H1 (cell line): ENCODE measurements at regions not wholly inside any gene's neighbourhood (a gene's known extent, or its start where the extent isn't known, plus 50 kb on each side); places are given as distances from the start of the nearest gene placed in this dataset.

ENCODE experiments used
- CTCF ChIA-PET: fragments of 300-600 bp; sonication (Branson Sonifier 250); formaldehyde crosslinking; loops from one replicate; lab custom pipeline; 2021; ENCODE audit not compliant: partially characterized antibody; lab: Charles Lee
- POLR2A ChIA-PET: fragments of 300-600 bp; sonication (Branson Sonifier 250); formaldehyde crosslinking; loops from one replicate; lab custom pipeline; 2021; ENCODE audit warnings: inconsistent platforms; ENCODE audit not compliant: partially characterized antibody; lab: Charles Lee
- DNase-seq, 2 experiments: peaks; one replicate each; pipeline versions ENCODE4 v3.0.0 to v3.0.0-alpha.2; 2010 to 2022; ENCODE audit warnings: low spot score in 2 of 2, low read depth in 1 of 2, mixed read lengths in 1 of 2
- FAIRE-seq: peaks from 2 replicates; lab custom pipeline; 2011; peaks lifted over from hg19 to GRCh38; lab: Jason Lieb, UNC
- H2AFZ ChIP-seq: 2 replicates; pipeline ENCODE4 v1.8.1; 2012; ENCODE audit warnings: low read length, inconsistent platforms
- H2AK5ac ChIP-seq: 2 replicates; pipeline ENCODE4 v1.6.1; 2013; ENCODE audit warnings: low read depth, low read length
- H2BK120ac ChIP-seq: replicated peaks from 2 replicates; pipeline ENCODE3; 2013; ENCODE audit warnings: low read depth, low read length, inconsistent platforms
- H2BK12ac ChIP-seq: 2 replicates; pipeline ENCODE4 v1.6.1; 2013; ENCODE audit warnings: low read depth, low read length
- H2BK15ac ChIP-seq: 2 replicates; pipeline ENCODE4 v1.6.1; 2013; ENCODE audit warnings: low read length
- H2BK20ac ChIP-seq: 2 replicates; pipeline ENCODE4 v1.6.1; 2013; ENCODE audit warnings: low read length
- H2BK5ac ChIP-seq: 2 replicates; pipeline ENCODE4 v1.6.1; 2013; ENCODE audit warnings: low read depth, low read length
- H3K14ac ChIP-seq: 2 replicates; pipeline ENCODE4 v1.6.1; 2013; ENCODE audit warnings: inconsistent platforms; ENCODE audit not compliant: insufficient read length
- H3K18ac ChIP-seq: 2 replicates; pipeline ENCODE4 v1.6.1; 2013; ENCODE audit warnings: low read length; ENCODE audit errors: extremely low read depth
- H3K23ac ChIP-seq: 2 replicates; pipeline ENCODE4 v1.6.1; 2013; ENCODE audit warnings: inconsistent platforms; ENCODE audit not compliant: insufficient read length
- H3K23me2 ChIP-seq: 2 replicates; pipeline ENCODE4 v1.6.1; 2013; ENCODE audit warnings: low read depth, low read length
- H3K27ac ChIP-seq: 2 replicates; pipeline ENCODE4 v1.6.1; 2011; ENCODE audit warnings: low read depth, low read length, inconsistent platforms
- H3K27me3 ChIP-seq, 4 experiments: replicated peaks in 1 of 4; 1 replicate in 1 of 4; 2 replicates in 3 of 4; pipeline versions ENCODE4 v1.6.1 to v1.8.1; 2011 to 2013; ENCODE audit warnings: low read length in 3 of 4, mild to moderate bottlenecking in 3 of 4, inconsistent platforms in 2 of 4, mixed read lengths in 2 of 4, moderate library complexity in 1 of 4; ENCODE audit not compliant: control insufficient read depth in 3 of 4, insufficient read depth in 3 of 4; ENCODE audit errors: extremely low read depth in 1 of 4
- H3K36me3 ChIP-seq, 4 experiments: 2 replicates each; pipeline versions ENCODE4 v1.6.1 to v1.8.1; 2011 to 2013; ENCODE audit warnings: mild to moderate bottlenecking in 4 of 4, low read length in 3 of 4, moderate library complexity in 2 of 4, control low read depth in 1 of 4, inconsistent platforms in 1 of 4; ENCODE audit not compliant: insufficient read depth in 4 of 4, control insufficient read depth in 2 of 4
- H3K4ac ChIP-seq: replicated peaks from 2 replicates; pipeline ENCODE3; 2013; ENCODE audit warnings: low read length, low read depth, mixed read lengths, inconsistent platforms; ENCODE audit not compliant: insufficient read length
- H3K4me1 ChIP-seq, 4 experiments: replicated peaks in 1 of 4; 1 replicate in 1 of 4; 2 replicates in 3 of 4; pipeline versions ENCODE4 v1.6.1 to v1.8.1; 2011 to 2013; ENCODE audit warnings: low read length in 3 of 4, inconsistent platforms in 2 of 4, mixed read lengths in 1 of 4; ENCODE audit not compliant: insufficient read depth in 4 of 4, control insufficient read depth in 3 of 4
- H3K4me2 ChIP-seq, 2 experiments: 2 replicates each; pipeline versions ENCODE4 v1.6.1 to v1.8.1; 2011 to 2013; ENCODE audit warnings: low read depth in 2 of 2, low read length in 2 of 2, control low read depth in 1 of 2, inconsistent platforms in 1 of 2, mild to moderate bottlenecking in 1 of 2; ENCODE audit not compliant: insufficient read depth in 1 of 2
- H3K4me3 ChIP-seq, 4 experiments: fragments of 200-600, 300-600 bp in 1 of 4; sonication (generic), shearing (Covaris generic), sonication (Bioruptor Twin) in 1 of 4; 2 replicates each; pipeline versions ENCODE4 v1.5.1 to v1.8.1; 2011 to 2016; ENCODE audit warnings: low read length in 4 of 4, low read depth in 3 of 4, control low read depth in 2 of 4, inconsistent platforms in 2 of 4, mild to moderate bottlenecking in 2 of 4, mixed read lengths in 1 of 4, moderate library complexity in 1 of 4; ENCODE audit not compliant: insufficient read depth in 2 of 4; ENCODE audit errors: extremely low read depth in 1 of 4
- H3K56ac ChIP-seq: replicated peaks from 2 replicates; pipeline ENCODE3; 2013; ENCODE audit warnings: low read depth, mild to moderate bottlenecking, mixed read lengths, low read length, inconsistent platforms; ENCODE audit not compliant: insufficient read length
- H3K79me1 ChIP-seq: 2 replicates; pipeline ENCODE4 v1.6.1; 2013; ENCODE audit warnings: low read depth, low read length, control low read depth
- H3K79me2 ChIP-seq, 2 experiments: 2 replicates each; pipeline versions ENCODE4 v1.6.1 to v1.8.1; 2012 to 2013; ENCODE audit warnings: low read length in 2 of 2, mild to moderate bottlenecking in 2 of 2, inconsistent platforms in 1 of 2; ENCODE audit not compliant: insufficient read depth in 2 of 2, control insufficient read depth in 1 of 2
- H3K9ac ChIP-seq, 4 experiments: replicated peaks in 1 of 4; 1 replicate in 1 of 4; 2 replicates in 3 of 4; pipeline versions ENCODE4 v1.6.1 to v1.8.1; 2011 to 2013; ENCODE audit warnings: low read depth in 3 of 4, low read length in 3 of 4, control low read depth in 2 of 4, mild to moderate bottlenecking in 2 of 4, moderate library complexity in 2 of 4, inconsistent platforms in 1 of 4; ENCODE audit errors: extremely low read depth in 1 of 4
- H3K9me3 ChIP-seq, 2 experiments: 2 replicates each; pipeline versions ENCODE4 v1.6.1 to v1.8.1; 2012 to 2013; ENCODE audit warnings: mild to moderate bottlenecking in 2 of 2, moderate library complexity in 2 of 2, control low read depth in 1 of 2, inconsistent platforms in 1 of 2, low read depth in 1 of 2, low read length in 1 of 2, mixed read lengths in 1 of 2; ENCODE audit not compliant: insufficient read depth in 2 of 2
- H4K20me1 ChIP-seq, 2 experiments: replicated peaks in 1 of 2; 2 replicates each; pipeline versions ENCODE3 to v1.8.1; 2011 to 2013; ENCODE audit warnings: inconsistent platforms in 2 of 2, low read length in 2 of 2, mild to moderate bottlenecking in 1 of 2; ENCODE audit not compliant: insufficient read depth in 2 of 2, control insufficient read depth in 1 of 2
- H4K5ac ChIP-seq: 2 replicates; pipeline ENCODE4 v1.6.1; 2013; ENCODE audit warnings: low read length, low read depth, mixed read lengths, inconsistent platforms; ENCODE audit not compliant: insufficient read length
- H4K8ac ChIP-seq: 2 replicates; pipeline ENCODE4 v1.8.0; 2013; ENCODE audit warnings: mild to moderate bottlenecking, moderate library complexity, low read length, inconsistent platforms; ENCODE audit not compliant: insufficient read depth; ENCODE audit errors: extremely low read depth
- H4K91ac ChIP-seq: replicated peaks from 2 replicates; pipeline ENCODE3; 2013; ENCODE audit warnings: low read length, mixed read lengths, inconsistent platforms; ENCODE audit not compliant: insufficient read length
- CBX8 ChIP-seq: fragments of 300-800, 300-1000 bp; sonication (generic); IDR thresholded peaks from 2 replicates; pipeline ENCODE4 v1.7.1; 2016; ENCODE audit warnings: low read depth, low read length, borderline replicate concordance
- CTBP2 ChIP-seq: IDR thresholded peaks from 2 replicates; pipeline ENCODE4 v1.7.0; 2011; ENCODE audit warnings: borderline replicate concordance, mild to moderate bottlenecking, moderate library complexity, mixed read lengths, low read length; ENCODE audit not compliant: insufficient read depth, insufficient read length
- EZH2 ChIP-seq: fragments of 200-600 bp; sonication (generic); IDR thresholded peaks from 2 replicates; pipeline ENCODE4 v1.7.1; 2012; ENCODE audit warnings: low read depth, mild to moderate bottlenecking, moderate library complexity, low read length, inconsistent platforms; ENCODE audit not compliant: severe bottlenecking
- HDAC6 ChIP-seq: IDR thresholded peaks from one replicate; pipeline ENCODE4 v1.7.1; 2012; ENCODE audit warnings: low read depth, mild to moderate bottlenecking, inconsistent platforms, low read length, moderate library complexity
- JUN ChIP-seq: IDR thresholded peaks from 2 replicates; pipeline ENCODE4 v1.6.1; 2011; ENCODE audit warnings: low read depth, mild to moderate bottlenecking, improper control_type of control experiment, low read length
- RBBP5 ChIP-seq: IDR thresholded peaks from 2 replicates; pipeline ENCODE4 v1.7.1; 2012; ENCODE audit warnings: low read depth, mild to moderate bottlenecking, inconsistent platforms, low read length, moderate library complexity, borderline replicate concordance
- SP2 ChIP-seq: IDR thresholded peaks from 2 replicates; pipeline ENCODE4 v1.6.1; 2012; ENCODE audit warnings: mild to moderate bottlenecking, low read length, inconsistent platforms
- TAF1 ChIP-seq: IDR thresholded peaks from 2 replicates; pipeline ENCODE4 v1.6.1; 2011; ENCODE audit warnings: mild to moderate bottlenecking, low read depth, low read length
- TEAD4 ChIP-seq: IDR thresholded peaks from 2 replicates; pipeline ENCODE4 v1.6.1; 2012; ENCODE audit warnings: low read depth, low read length, inconsistent platforms, mixed read lengths
- WGBS, 2 experiments: shearing (Covaris generic) in 1 of 2; methylation state at CpG; one replicate each; pipeline versions ENCODE4 v1.1.6 to v1.1.7; 2013 to 2015; ENCODE audit warnings: low lambda C conversion rate in 2 of 2, mixed read lengths in 2 of 2, inconsistent platforms in 1 of 2, low coverage in 1 of 2, missing lambda C conversion rate in 1 of 2; ENCODE audit not compliant: insufficient replicate concordance in 2 of 2, insufficient coverage in 1 of 2, insufficient read length in 1 of 2; ENCODE audit errors: extremely low coverage in 1 of 2, missing lambda C conversion rate in 1 of 2; 5-methylcytosine and 5-hydroxymethylcytosine counted together

DNA sequence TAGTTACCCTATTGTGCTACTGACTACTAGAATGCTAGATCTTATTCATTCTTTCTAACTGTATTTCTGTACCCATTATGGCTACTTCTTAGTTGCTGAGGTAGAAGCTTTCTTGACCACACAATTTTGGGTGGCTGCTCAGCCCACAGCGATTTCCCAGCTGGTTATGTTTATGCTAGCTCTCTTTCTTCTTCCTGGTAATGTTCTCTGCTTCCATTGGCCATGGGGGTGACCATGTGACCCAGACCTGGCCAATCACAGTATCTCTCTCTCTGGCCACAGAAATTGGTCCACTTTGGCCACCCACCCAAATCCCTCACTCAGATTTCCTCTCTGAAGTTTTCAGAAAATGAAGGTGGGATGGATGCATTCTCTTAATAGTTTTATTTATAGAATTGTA, 427.9 kb upstream of the CLINT1 start:
- Histone ChIP-seq H3K23me2 (no peaks in the 10 kb centered on the region), H2BK15ac (no peak overlapping the region), H3K4ac (no peak overlapping the region), H3K4me3 (no peak overlapping the region), H2BK120ac (no peak overlapping the region), H2AK5ac (no peak overlapping the region), H3K79me1 (no peaks in the 10 kb centered on the region; the same call in 1 of the 2 replicates), H2BK12ac (no peak overlapping the region), H3K9ac (no peak overlapping the region), H2BK5ac (no peak overlapping the region), H3K27ac (no peak overlapping the region), H4K8ac (no peak overlapping the region), H3K36me3 (no peaks in the 10 kb centered on the region), H3K9me3 (no peaks in the 10 kb centered on the region), H4K5ac (no peak overlapping the region), H2BK20ac (no peak overlapping the region), H2AFZ (no peak overlapping the region), H4K91ac (no peak overlapping the region), H3K18ac (no peak overlapping the region), H3K23ac (no peak overlapping the region), H3K4me1 (no peaks in the 10 kb centered on the region), H3K14ac (no peak overlapping the region), H3K27me3 (no peaks in the 10 kb centered on the region), H3K56ac (no peak overlapping the region), H4K20me1 (no peaks in the 10 kb centered on the region), H3K79me2 (no peaks in the 10 kb centered on the region), H3K4me2 (no peak overlapping the region)
- no peak for FAIRE-seq
- no peak for DNase-seq
- no peak for TF ChIP-seq SP2
- no peak for TF ChIP-seq TAF1
- TF ChIP-seq CBX8: no peak
- no peak for TF ChIP-seq HDAC6
- no peak for TF ChIP-seq CTBP2
- no peak for TF ChIP-seq JUN
- no peak for TF ChIP-seq TEAD4
- TF ChIP-seq EZH2: no peak
- TF ChIP-seq RBBP5: no peak
- 100% methylated on average over 1 of the region's 1 CpG; no CpG with 5 or more reads in 1 of the 2 experiments for WGBS, 2 experiments
- ChIA-PET POLR2A (no interaction called here), CTCF (interaction anchor here (1.3 to 1.5 kb wide), 2 partner anchors 112 to 413 kb away, joined by 3 read pairs; no protein-coding TSS in a partner anchor)
